ENCODE measurements at regions not wholly inside any gene's neighbourhood (a gene's known extent, or its start where the extent isn't known, plus 50 kb on each side); places are given as distances from the start of the nearest gene placed in this dataset.
A peak's percentile ranks its signal among the peaks of the same experiment; 100 is the strongest.

- no peak for DNase-seq
Observed at GRCh38 chr13:34003656-34004055, 185.7 kb downstream of the RFC3 start.

GRCh38 chr13:34004676-34005075, 186.7 kb downstream of the RFC3 start:
- peak; percentile 19 for DNase-seq

- no peak for DNase-seq
Observed at GRCh38 chr13:34006011-34006410, 188.1 kb downstream of the RFC3 start.

GRCh38 chr13:34011552-34012085, 193.7 kb downstream of the RFC3 start:
- no peak for DNase-seq

GRCh38 chr13:34012382-34012781, 194.4 kb downstream of the RFC3 start:
- no peak for DNase-seq

GRCh38 chr13:34013061-34013460, 195.1 kb downstream of the RFC3 start:
- no peak for DNase-seq

- DNase-seq = no peak
Observed at GRCh38 chr13:34017231-34017630, 199.3 kb downstream of the RFC3 start.

- DNase-seq = no peak
Observed at GRCh38 chr13:34019870-34020269, 201.9 kb downstream of the RFC3 start.

GRCh38 chr13:34020388-34020787, 202.4 kb downstream of the RFC3 start:
- DNase-seq = no peak

- no peak for DNase-seq
Observed at GRCh38 chr13:34021619-34022018, 203.7 kb downstream of the RFC3 start.

- DNase-seq = no peak
Observed at GRCh38 chr13:34025746-34026145, 207.8 kb downstream of the RFC3 start.

GRCh38 chr13:34026308-34026707, 208.4 kb downstream of the RFC3 start:
- DNase-seq = no peak

- DNase-seq = no peak
Observed at GRCh38 chr13:34028496-34029442, 210.8 kb downstream of the RFC3 start.

GRCh38 chr13:34030782-34031181, 212.8 kb downstream of the RFC3 start:
- no peak for DNase-seq

- no peak for DNase-seq
Observed at GRCh38 chr13:34031610-34032009, 213.7 kb downstream of the RFC3 start.

GRCh38 chr13:34034411-34034810, 216.5 kb downstream of the RFC3 start:
- no peak for DNase-seq

- no peak for DNase-seq
Observed at GRCh38 chr13:34035178-34035577, 217.2 kb downstream of the RFC3 start.

- DNase-seq = no peak
Observed at GRCh38 chr13:34035676-34036325, 217.9 kb downstream of the RFC3 start.

- DNase-seq = no peak
Observed at GRCh38 chr13:34037636-34038540, 219.9 kb downstream of the RFC3 start.

- DNase-seq = no peak
Observed at GRCh38 chr13:34038541-34039068, 220.7 kb downstream of the RFC3 start.

GRCh38 chr13:34039678-34040077, 221.7 kb downstream of the RFC3 start:
- no peak for DNase-seq

- no peak for DNase-seq
Observed at GRCh38 chr13:34040863-34041262, 222.9 kb downstream of the RFC3 start.
